NT2/D1 (cell line): ENCODE measurements at regions not wholly inside any gene's neighbourhood (a gene's known extent, or its start where the extent isn't known, plus 50 kb on each side); places are given as distances from the start of the nearest gene placed in this dataset.

Source experiments
- DNase-seq: peaks from one replicate; pipeline ENCODE4 v3.0.0-alpha.2; 2011; ENCODE audit warnings: low read depth, low spot score
- H3K27me3 ChIP-seq: 2 replicates; pipeline ENCODE4 v1.6.0; 2011; ENCODE audit warnings: mild to moderate bottlenecking; ENCODE audit not compliant: insufficient read length, insufficient read depth
- H3K36me3 ChIP-seq: 2 replicates; pipeline ENCODE4 v1.6.1; 2011; ENCODE audit warnings: mild to moderate bottlenecking, low read length, mixed read lengths; ENCODE audit not compliant: insufficient read depth, insufficient read length
- H3K4me1 ChIP-seq: 2 replicates; pipeline ENCODE4 v1.5.1; 2011; ENCODE audit not compliant: insufficient read depth, insufficient read length
- H3K4me3 ChIP-seq: 2 replicates; pipeline ENCODE4 v1.5.1; 2011; ENCODE audit warnings: low read depth; ENCODE audit not compliant: insufficient read length
- H3K9ac ChIP-seq: 2 replicates; pipeline ENCODE4 v1.6.0; 2011; ENCODE audit warnings: low read depth; ENCODE audit not compliant: insufficient read length
- H3K9me3 ChIP-seq: 2 replicates; pipeline ENCODE4 v1.5.1; 2011; ENCODE audit warnings: mild to moderate bottlenecking, low read length; ENCODE audit not compliant: insufficient read depth
- SUZ12 ChIP-seq: IDR thresholded peaks from 2 replicates; pipeline ENCODE4 v1.6.1; 2011; ENCODE audit not compliant: insufficient read length, insufficient read depth; ENCODE audit errors: extremely low read depth
- YY1 ChIP-seq: IDR thresholded peaks from 2 replicates; pipeline ENCODE4 v1.6.1; 2011; ENCODE audit not compliant: insufficient read length, insufficient read depth
- ZNF274 ChIP-seq: IDR thresholded peaks from 2 replicates; pipeline ENCODE4 v1.6.1; 2011; ENCODE audit warnings: mild to moderate bottlenecking, low read depth, low read length

DNA sequence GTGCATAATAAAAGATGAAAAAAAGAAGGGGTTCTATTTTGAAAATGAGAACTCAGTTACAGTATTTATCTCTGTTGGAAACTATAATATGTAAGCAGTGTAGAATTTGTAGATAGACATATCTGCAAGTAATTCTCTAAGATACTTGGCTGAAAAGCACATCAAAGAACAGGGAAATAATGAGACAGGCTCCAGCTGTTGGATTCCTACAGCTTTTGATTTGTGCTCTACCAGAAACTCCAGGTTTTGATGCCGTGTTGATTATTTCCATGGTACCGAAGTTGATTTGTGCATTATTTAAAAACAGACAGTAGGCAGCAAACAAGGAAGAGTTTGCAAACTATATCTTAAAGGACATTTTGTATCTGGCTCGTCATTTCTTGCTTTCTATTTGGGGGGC lies 2098.7 kb upstream of the WWC1 start:
- TF ChIP-seq SUZ12 (no peak), ZNF274 (no peak), YY1 (no peak)
- H3K36me3 ChIP-seq: no peaks in the 10 kb centered on the region

DNA sequence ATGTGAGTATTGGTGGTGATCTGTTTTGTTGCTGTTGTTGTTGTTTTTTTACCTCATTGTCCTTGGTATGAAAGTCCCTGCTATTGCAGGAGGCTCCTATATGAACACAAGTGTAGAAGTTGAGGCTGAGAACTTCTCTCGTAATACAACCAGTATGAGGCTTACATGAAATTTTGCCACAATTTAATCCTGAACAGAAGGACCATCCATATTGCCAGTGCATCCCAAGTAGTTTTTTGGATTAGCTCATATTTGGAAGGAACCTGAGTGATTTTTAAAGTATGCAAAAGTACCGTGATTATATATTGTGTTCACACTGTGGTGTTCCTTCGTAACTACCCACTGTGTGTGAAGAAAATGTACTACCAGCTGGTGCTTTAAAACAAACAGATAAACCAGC lies 2095.5 kb upstream of the WWC1 start:
- no peaks in the 10 kb centered on the region for H3K27me3 ChIP-seq
- no peaks in the 10 kb centered on the region for H3K9me3 ChIP-seq
- H3K9ac ChIP-seq: no peak overlapping the region
- H3K4me1 ChIP-seq: no peaks in the 10 kb centered on the region
- no peak for TF ChIP-seq ZNF274
- TF ChIP-seq YY1: no peak
- no peak for TF ChIP-seq SUZ12
- no peak for DNase-seq
- no peak overlapping the region for H3K4me3 ChIP-seq
- H3K36me3 ChIP-seq: no peaks in the 10 kb centered on the region

More for the DNA sequence above, 2098.7 kb upstream of the WWC1 start:
- no peaks in the 10 kb centered on the region for H3K4me1 ChIP-seq
- no peak overlapping the region for H3K9ac ChIP-seq
- H3K9me3 ChIP-seq: no peaks in the 10 kb centered on the region
- H3K4me3 ChIP-seq: no peak overlapping the region
- no peaks in the 10 kb centered on the region for H3K27me3 ChIP-seq
- DNase-seq: no peak

DNA sequence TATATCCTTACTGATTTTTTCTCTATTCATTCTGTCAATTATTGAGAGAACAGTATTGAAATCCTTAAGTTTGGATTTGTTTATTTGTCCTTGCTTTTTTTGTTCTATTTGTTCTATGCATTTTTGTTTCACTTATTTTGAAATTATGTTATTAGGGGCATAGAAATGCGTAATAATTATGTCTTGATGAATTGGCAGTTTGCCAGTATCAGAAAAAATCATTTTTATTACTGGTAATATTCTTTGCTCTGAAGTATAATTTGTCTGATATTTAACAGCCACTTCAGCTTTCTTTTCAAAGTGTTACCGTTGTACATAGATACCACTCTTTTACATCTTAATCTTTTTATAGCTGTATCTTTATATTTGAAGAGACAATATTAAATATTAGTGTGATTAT lies 2090.9 kb upstream of the WWC1 start:
- TF ChIP-seq ZNF274 (no peak), YY1 (no peak), SUZ12 (no peak)
- Histone ChIP-seq H3K4me3 (no peak overlapping the region), H3K9ac (no peak overlapping the region), H3K36me3 (no peaks in the 10 kb centered on the region), H3K27me3 (no peaks in the 10 kb centered on the region), H3K4me1 (no peaks in the 10 kb centered on the region), H3K9me3 (no peaks in the 10 kb centered on the region)
- no peak for DNase-seq

DNA sequence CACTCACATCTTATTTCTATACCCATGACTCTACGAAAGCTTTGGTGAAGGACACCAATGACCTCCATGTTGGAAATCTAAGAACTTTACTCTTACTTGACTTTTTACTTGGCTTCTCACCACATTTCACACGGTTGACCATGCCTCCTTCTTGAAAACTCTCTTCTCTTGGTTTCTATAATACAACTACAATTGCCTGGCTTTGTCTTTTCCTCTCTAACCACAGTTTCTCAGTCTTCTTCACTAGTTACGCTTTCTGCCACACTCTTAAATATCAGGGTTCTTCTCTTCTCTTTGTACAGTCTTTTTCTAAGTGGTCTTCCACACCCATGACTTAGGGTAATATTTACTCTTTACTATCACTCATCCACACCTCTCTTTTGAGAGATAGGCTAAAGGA lies 2079.8 kb upstream of the WWC1 start:
- Histone ChIP-seq H3K4me3 (no peak overlapping the region), H3K27me3 (no peaks in the 10 kb centered on the region), H3K36me3 (no peaks in the 10 kb centered on the region), H3K9ac (no peak overlapping the region), H3K9me3 (no peaks in the 10 kb centered on the region), H3K4me1 (no peaks in the 10 kb centered on the region)
- no peak for DNase-seq
- TF ChIP-seq ZNF274 (no peak), YY1 (no peak), SUZ12 (no peak)

DNA sequence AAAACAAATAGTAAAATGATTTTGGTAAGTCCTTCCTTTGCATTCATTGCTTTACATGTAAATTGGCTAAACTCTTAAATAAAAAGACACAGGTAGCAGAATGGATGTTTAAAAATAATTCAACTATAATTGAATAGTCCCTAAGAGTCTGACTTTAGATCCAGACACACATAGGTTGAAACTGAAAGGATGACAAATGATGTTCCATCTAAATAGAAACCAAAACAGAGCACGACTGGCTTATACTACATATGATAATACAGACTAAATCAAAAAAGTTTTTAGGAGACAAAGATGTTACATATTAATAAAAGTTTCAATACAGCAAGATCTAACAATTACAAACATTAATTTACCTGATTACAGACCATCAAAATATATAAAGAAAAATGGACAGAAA lies 2055.1 kb upstream of the WWC1 start:
- Histone ChIP-seq H3K9me3 (no peaks in the 10 kb centered on the region; the same call in 1 of the 2 replicates), H3K36me3 (no peaks in the 10 kb centered on the region), H3K9ac (no peak overlapping the region), H3K4me1 (no peaks in the 10 kb centered on the region), H3K4me3 (no peak overlapping the region), H3K27me3 (no peaks in the 10 kb centered on the region)
- no peak for DNase-seq
- TF ChIP-seq ZNF274 (no peak), SUZ12 (no peak), YY1 (no peak)

DNA sequence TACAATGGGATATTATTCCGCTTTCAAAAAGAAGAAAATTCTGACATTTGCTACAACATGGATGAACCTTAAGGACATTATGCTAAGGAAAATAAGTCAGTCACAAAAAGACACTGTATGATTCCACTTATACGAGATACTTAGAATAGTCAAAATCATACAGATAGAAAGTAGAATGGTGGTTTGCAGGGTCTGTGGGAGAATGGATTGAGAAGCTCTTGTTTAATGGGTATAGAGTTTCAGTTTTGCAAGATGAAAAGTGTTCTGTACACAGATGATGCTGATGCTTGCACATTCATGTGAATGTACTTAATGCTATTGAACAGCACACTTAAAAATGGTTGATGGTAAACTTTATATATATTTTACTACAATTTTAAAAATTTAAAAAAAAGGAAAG lies 2050.7 kb upstream of the WWC1 start:
- Histone ChIP-seq H3K4me3 (no peak overlapping the region), H3K9me3 (no peaks in the 10 kb centered on the region; the same call in 1 of the 2 replicates), H3K4me1 (no peaks in the 10 kb centered on the region), H3K36me3 (no peaks in the 10 kb centered on the region), H3K27me3 (no peaks in the 10 kb centered on the region), H3K9ac (no peak overlapping the region)
- TF ChIP-seq SUZ12: no peak
- no peak for TF ChIP-seq YY1
- TF ChIP-seq ZNF274: no peak
- no peak for DNase-seq

DNA sequence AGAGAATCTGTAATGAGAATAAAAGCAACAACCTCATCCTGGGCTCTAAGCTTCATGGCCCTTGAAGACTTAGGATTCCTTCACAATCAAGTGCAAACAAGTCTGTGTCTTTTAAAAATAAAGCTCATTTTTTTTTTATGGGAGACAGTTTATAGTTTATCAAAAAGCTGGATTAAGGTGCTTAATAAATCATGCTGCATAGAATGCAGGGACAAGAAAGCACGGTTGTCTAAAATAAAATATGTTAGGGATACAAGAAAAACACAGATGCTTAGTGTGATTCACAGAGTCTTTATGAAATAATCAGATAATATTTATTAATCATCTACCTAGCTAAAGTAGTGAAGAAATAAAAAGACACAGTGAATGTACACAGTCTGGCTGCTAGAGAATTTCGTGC lies 2045.9 kb upstream of the WWC1 start:
- TF ChIP-seq YY1: no peak
- TF ChIP-seq ZNF274: no peak
- TF ChIP-seq SUZ12: no peak
- Histone ChIP-seq H3K4me3 (no peak overlapping the region), H3K4me1 (no peaks in the 10 kb centered on the region), H3K36me3 (no peaks in the 10 kb centered on the region), H3K27me3 (no peaks in the 10 kb centered on the region), H3K9ac (no peak overlapping the region), H3K9me3 (no peaks in the 10 kb centered on the region)
- DNase-seq: no peak

DNA sequence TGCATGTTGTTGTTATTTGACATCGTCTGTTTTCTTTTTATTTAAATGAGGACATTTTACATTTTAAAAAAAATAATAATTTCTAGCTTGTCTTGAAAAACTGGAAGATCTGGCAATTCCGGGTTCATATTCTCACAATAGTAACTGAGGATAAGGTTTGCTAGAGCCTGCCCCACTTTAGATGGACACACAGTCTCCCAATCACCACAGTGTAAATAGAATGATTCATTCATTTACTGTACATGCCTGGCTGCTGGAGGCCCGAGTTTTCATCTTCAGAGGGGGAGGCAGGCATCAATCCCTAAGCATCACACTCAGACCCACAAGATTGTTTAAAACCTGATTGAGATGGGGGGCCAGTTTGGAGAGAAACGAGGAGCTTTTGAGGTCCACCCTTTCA lies 2039.7 kb upstream of the WWC1 start:
- DNase-seq: no peak
- Histone ChIP-seq H3K9me3 (no peaks in the 10 kb centered on the region), H3K27me3 (no peaks in the 10 kb centered on the region), H3K4me1 (no peaks in the 10 kb centered on the region), H3K36me3 (no peaks in the 10 kb centered on the region), H3K9ac (no peak overlapping the region), H3K4me3 (no peak overlapping the region)
- no peak for TF ChIP-seq YY1
- no peak for TF ChIP-seq ZNF274
- no peak for TF ChIP-seq SUZ12
